KMS-11 (cell line): ENCODE measurements at regions not wholly inside any gene's neighbourhood (a gene's known extent, or its start where the extent isn't known, plus 50 kb on each side); places are given as distances from the start of the nearest gene placed in this dataset.

Experiments
- H2AFZ ChIP-seq: fragments of 200-600 bp; sonication (generic); 2 replicates; pipeline ENCODE4 v1.6.1; 2016; ENCODE audit warnings: antibody characterized with exemption, mixed run types, low read depth
- H3K27ac ChIP-seq: fragments of 200-600 bp; sonication (generic); 2 replicates; pipeline ENCODE4 v1.6.1; 2016; ENCODE audit warnings: mild to moderate bottlenecking, mixed run types
- H3K27me3 ChIP-seq: fragments of 200-600 bp; sonication (generic); 2 replicates; pipeline ENCODE4 v1.6.1; 2017; ENCODE audit warnings: mild to moderate bottlenecking, low read depth, mixed run types, moderate library complexity; ENCODE audit not compliant: insufficient read depth
- H3K36me3 ChIP-seq: fragments of 200-600 bp; sonication (generic); 2 replicates; pipeline ENCODE4 v1.6.1; 2017; ENCODE audit warnings: mild to moderate bottlenecking, mixed run types; ENCODE audit not compliant: insufficient read depth
- H3K4me1 ChIP-seq: fragments of 200-600 bp; sonication (generic); 2 replicates; pipeline ENCODE4 v1.6.1; 2016; ENCODE audit warnings: mild to moderate bottlenecking, low read depth, mixed run types; ENCODE audit not compliant: poor library complexity, severe bottlenecking
- H3K4me2 ChIP-seq: fragments of 200-600 bp; sonication (generic); 2 replicates; pipeline ENCODE4 v1.7.0; 2016; ENCODE audit warnings: mild to moderate bottlenecking, mixed run types
- H3K4me3 ChIP-seq: fragments of 200-600 bp; sonication (generic); IDR thresholded peaks from 2 replicates; pipeline ENCODE4 v1.6.1; 2017; ENCODE audit warnings: low read depth, low read length, mixed read lengths; ENCODE audit not compliant: insufficient read depth
- H3K79me2 ChIP-seq: fragments of 200-600 bp; sonication (generic); 2 replicates; pipeline ENCODE4 v1.6.1; 2016; ENCODE audit warnings: low read depth, mixed run types; ENCODE audit not compliant: insufficient read depth
- H3K9ac ChIP-seq: fragments of 200-600 bp; sonication (generic); 2 replicates; pipeline ENCODE4 v1.6.1; 2016; ENCODE audit warnings: mild to moderate bottlenecking, mixed run types
- H4K20me1 ChIP-seq: fragments of 200-600 bp; sonication (generic); 2 replicates; pipeline ENCODE4 v1.6.1; 2016; ENCODE audit warnings: mild to moderate bottlenecking, mixed run types; ENCODE audit not compliant: insufficient read depth
- CTCF ChIP-seq: fragments of 200-600 bp; sonication (generic); conservative IDR thresholded peaks from 2 replicates; pipeline ENCODE4 v1.6.1; 2017; ENCODE audit warnings: low read depth, mild to moderate bottlenecking, antibody characterized with exemption, low read length, moderate library complexity, mixed read lengths

DNA sequence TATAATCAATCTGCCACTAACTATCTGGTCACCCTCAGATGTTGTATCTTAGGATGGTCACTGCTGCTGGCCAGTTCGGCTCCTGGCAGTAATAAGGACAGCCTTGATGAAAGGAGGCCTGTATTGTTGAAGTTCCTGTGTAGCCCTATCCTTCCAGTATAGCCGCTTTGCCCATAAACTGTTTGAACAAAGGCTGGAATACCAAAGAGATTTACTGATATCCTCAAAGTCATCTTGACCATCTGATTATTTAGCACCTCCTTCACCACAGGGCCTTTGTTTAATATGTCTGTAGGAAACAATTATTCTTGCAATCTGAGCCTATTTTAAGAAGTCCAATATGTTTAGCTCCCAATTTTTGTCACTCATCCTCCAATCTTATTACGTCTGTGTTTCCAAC is 77.7 kb downstream of the HYCC1 start:
- no peaks in the 10 kb centered on the region for H3K27me3 ChIP-seq
- no peak overlapping the region for H3K27ac ChIP-seq
- H3K4me2 ChIP-seq, result no peak overlapping the region
- no peak overlapping the region for H2AFZ ChIP-seq
- H3K9ac ChIP-seq, result no peak overlapping the region
- no peak overlapping the region for H3K4me3 ChIP-seq
- H3K4me1 ChIP-seq, result no peaks in the 10 kb centered on the region
- H4K20me1 ChIP-seq, result no peaks in the 10 kb centered on the region
- no peaks in the 10 kb centered on the region for H3K79me2 ChIP-seq
- no peak for TF ChIP-seq CTCF
- H3K36me3 ChIP-seq, result no peaks in the 10 kb centered on the region

DNA sequence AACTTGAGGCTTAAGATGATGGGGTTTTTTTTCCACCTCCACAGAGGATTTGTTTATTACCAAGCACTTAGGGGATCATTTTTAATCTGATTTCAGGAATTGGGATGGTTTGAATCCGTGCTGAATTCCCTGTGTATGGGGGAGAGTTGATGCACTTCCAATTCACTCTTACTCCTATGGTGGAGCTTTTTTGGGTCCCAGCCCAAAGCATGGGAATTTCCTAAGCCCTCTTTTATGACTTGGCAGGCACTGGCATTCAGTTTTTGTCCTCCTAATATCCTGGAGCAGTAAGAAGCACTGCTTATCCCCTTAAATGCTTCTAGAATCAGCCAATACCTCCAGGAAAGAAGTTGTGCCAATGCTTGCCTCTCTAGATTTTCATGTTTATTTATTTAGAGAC is 78.7 kb downstream of the HYCC1 start:
- no peaks in the 10 kb centered on the region for H3K79me2 ChIP-seq
- no peaks in the 10 kb centered on the region for H4K20me1 ChIP-seq
- no peak overlapping the region for H3K4me3 ChIP-seq
- no peaks in the 10 kb centered on the region for H3K27me3 ChIP-seq
- H3K4me1 ChIP-seq, result no peaks in the 10 kb centered on the region
- H3K36me3 ChIP-seq, result no peaks in the 10 kb centered on the region
- no peak overlapping the region for H3K9ac ChIP-seq
- H3K27ac ChIP-seq, result no peak overlapping the region
- no peak overlapping the region for H3K4me2 ChIP-seq
- no peak overlapping the region for H2AFZ ChIP-seq
- TF ChIP-seq CTCF, result no peak

- Histone ChIP-seq H3K4me3 (no peak overlapping the region), H3K9ac (no peak overlapping the region), H2AFZ (no peak overlapping the region), H3K27me3 (no peaks in the 10 kb centered on the region), H3K27ac (no peak overlapping the region), H3K79me2 (no peaks in the 10 kb centered on the region), H3K4me1 (no peaks in the 10 kb centered on the region), H3K36me3 (no peaks in the 10 kb centered on the region), H3K4me2 (no peak overlapping the region), H4K20me1 (no peaks in the 10 kb centered on the region)
- no peak for TF ChIP-seq CTCF
These were observed 79.4 kb downstream of the HYCC1 start for GRCh38 chr7:22934473-22935065.

DNA sequence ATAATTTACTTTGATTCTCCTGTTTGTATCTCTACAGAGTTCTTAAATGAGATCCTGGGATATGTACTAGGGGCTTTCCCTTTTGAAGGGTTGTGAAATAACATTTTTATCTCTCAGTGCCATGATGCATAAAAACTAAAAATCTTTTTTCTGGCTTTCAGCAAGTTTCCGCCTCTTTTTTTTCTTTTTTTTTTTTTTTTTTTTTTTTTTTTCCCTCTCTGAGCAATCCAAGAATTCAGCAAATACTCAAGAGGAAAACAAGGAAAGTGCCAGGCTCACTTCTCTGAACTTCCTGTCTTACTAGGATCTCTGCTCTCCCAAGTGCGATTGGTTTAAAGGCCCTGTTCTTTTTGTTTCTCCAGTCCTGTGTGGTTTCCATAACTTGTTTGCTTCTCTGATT is 79.9 kb downstream of the HYCC1 start:
- Histone ChIP-seq H2AFZ (no peak overlapping the region), H3K4me2 (no peak overlapping the region), H3K9ac (no peak overlapping the region), H3K79me2 (no peaks in the 10 kb centered on the region), H4K20me1 (no peaks in the 10 kb centered on the region), H3K27ac (no peak overlapping the region), H3K4me3 (no peak overlapping the region), H3K36me3 (no peaks in the 10 kb centered on the region), H3K4me1 (no peaks in the 10 kb centered on the region), H3K27me3 (no peaks in the 10 kb centered on the region)
- no peak for TF ChIP-seq CTCF
